ENCODE measurements at regions not wholly inside any gene's neighbourhood (a gene's known extent, or its start where the extent isn't known, plus 50 kb on each side); places are given as distances from the start of the nearest gene placed in this dataset.

DNA sequence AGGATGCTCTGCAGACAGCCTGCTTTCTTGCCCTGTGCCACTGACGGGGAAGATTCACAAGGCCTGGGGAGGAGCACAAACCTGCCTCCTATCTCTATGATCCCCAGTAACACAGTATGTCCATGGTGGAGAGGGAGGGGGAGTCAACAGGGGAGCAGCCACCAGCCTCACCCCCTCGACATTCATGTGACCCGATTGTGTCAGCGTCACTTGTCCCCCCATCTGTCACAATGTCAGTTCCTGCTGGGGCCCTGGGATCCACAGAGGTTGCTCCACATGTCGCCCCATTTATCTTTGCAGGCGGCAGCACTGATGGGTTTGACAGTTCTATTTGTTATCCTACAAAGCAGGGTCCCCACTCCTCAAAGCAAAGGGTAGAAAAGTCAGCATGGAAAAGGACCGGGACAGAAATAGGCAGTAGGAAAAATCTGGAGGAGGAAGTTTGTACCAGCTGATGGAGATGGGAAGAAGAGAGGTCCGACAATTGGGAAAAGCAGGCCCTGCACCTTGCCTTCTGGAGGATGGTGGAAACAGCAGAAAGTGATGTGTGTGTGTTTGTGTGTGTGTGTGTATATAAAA lies 130.9 kb downstream of the SEC16B start:
- FAIRE-seq = no peak

DNA sequence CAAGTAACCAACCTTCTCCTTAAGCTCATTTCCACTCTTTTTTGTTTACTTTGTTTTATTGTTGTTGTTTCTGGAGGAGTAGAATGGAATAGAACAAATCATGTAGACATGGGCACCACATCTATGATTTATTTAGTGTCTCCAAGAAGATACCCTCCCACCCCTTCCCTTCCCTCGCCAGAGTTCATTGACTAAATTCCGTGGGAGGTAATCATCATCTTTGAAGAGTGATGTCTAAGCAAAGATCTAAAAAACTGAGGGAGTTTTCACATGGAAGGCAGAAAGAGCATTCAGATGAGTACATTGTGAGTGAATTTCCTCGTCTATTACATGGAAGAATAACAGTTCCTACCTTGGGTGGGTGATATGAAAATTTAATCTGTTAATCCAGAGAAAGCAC lies 136.2 kb downstream of the SEC16B start:
- no peak for FAIRE-seq

DNA sequence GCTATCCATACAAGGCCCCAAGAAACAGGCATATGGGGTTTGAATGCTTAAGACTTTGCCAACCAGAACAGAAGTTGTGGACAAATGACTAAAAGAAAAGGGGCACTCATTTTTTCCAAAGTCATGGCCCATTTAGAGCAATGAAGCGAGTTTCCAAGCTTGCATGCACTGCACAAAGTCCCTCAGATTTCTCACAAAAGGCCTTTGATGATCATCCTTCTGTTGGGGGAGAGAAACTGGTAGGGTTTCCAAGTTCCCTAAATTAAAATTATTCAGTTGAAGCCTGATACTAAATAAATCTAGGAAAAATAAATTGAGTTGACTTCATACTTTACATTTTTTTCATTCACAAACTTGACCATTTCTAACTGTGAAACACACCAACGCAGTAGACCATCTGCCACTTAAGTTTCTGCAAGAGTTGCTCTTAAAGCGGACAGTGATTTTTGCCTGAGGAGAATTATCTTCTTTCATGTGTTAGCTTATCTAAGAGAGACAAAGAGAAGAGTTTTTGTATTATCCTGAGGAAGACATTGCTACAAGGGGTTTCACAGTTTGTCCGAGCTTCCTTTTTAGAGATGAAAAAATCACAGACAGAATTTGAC lies 139.2 kb downstream of the SEC16B start:
- no peak for FAIRE-seq

DNA sequence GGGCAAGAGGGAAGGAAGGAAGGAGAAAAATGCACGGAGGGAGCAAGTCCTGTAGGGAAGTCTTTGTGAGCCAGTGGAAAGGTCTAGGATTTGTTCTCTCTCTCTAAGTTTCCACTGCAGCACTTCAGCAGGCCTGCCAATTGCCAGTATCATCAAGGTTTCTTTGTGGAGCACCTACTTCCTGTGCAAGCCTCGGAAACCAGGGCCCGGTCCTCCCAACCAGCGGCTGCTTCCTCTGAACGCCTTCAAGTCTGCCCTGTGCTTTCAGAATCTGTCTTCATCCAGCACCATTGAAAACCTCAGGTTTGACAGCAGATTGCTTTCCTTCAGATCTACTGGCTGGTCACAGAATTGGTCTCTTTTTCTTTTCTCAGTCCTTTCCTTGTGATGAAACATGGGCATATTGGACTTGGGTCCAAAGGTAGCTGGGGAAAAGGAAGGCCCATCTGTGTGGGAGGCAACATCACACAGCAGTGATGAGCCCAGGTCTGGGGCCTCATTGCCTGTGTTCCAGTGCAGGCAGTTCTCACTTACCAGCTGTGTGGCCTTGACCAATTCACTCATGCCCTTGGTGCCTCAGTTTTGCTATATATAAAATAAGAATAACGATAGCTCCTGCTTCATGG lies 144.5 kb downstream of the SEC16B start:
- no peak for FAIRE-seq

DNA sequence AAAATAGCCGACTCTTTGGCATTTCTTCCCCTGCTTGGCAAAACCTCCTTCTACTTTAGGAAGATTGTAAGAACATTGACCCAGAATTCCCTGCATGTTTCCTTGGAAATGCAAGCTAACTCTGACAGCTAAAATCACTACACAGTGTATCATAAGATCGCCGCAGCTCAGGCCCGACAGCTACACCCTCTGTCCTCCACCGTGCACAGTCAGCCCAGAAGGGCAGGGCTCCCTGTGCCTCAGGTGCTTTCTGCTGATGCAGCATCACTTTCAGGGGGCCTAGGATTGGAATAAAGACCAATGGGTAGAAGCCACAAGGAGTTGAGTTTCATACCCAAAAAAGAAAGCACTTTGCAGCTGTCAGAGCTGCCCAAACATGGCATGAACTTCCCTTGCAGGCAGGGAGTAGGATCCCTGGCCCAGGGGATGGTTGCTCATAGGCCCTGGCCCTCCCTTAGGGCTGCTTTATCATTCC lies 145.3 kb downstream of the SEC16B start:
- no peak for FAIRE-seq

DNA sequence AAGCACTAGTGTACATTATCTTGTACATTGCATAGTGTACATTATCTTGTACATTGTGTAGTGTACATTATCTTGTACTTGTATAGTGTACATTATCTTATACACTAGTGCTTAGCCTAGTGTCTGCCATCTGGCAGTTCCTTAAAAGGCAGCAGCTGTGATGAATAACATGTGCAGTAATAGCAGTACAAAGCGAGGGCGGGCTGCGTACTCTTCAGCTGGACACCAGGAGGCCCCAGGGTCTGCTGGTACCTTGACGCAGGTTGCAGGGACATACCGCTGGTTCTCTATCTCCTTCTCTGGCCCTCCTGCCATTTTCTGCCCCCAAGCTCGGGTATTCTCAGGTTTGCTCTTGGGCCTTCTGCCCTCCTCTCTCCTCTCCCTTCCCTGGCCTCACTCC lies 149.6 kb downstream of the SEC16B start:
- no peak for FAIRE-seq

DNA sequence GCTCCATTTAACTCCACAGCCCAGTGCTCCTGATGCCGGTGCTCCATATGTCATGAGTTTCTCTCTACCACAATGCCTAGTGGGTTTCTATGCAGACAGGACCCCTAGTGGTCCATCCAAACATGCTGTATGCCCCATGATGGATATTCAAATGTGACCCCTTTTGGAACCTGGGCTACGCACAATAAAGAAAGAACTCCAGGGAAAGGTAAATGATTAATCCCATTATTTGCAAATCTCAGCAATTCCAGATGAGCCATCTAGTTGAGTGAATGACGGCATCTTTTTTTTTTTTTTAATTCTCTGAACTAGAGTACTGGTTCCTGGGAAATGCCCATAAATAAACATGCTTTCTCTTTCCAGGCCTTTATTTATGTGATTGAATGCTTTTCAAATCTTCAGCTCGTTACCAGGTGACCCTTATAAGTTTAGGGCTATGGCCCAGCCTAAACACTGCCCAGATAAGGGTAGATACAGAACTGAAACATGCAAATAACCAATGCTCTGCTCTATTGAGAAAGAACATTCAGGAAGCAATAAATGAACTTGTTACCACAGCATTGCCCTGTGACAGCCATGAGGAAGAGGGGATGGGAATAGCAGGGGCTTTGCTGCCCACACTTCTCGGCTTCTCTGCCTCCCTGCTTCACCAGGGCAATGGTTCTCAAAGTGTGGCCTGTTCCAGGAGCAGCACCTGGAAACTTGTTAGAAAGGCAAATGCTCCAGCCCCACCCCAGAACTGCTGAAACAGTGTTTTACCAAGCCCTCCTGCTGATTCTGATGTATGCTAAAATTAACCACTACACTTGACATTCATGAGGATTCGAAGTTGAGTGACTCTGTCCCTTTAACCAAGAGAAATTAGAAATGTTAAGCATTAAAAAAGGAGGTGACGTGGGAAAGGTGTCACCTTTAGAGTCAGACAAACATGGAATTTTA lies 151.7 kb downstream of the SEC16B start:
- FAIRE-seq = no peak

DNA sequence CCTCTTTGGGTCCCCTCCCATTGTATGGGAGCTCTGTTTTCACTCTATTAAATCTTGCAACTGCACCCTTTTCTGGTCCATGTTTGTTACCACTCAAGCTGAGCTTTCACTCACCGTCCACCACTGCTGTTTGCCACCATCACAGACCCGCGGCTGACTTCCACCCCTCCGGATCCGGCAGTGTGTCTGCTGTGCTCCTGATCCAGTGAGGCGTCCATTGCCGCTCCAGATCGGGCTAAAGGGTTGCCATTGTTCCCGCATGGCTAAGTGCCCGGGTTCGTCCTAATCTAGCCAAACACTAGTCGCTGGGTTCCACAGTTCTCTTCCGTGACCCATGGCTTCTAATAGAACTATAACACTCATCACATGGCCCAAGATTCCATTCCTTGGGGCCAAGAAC lies 157.2 kb downstream of the SEC16B start:
- FAIRE-seq = no peak

DNA sequence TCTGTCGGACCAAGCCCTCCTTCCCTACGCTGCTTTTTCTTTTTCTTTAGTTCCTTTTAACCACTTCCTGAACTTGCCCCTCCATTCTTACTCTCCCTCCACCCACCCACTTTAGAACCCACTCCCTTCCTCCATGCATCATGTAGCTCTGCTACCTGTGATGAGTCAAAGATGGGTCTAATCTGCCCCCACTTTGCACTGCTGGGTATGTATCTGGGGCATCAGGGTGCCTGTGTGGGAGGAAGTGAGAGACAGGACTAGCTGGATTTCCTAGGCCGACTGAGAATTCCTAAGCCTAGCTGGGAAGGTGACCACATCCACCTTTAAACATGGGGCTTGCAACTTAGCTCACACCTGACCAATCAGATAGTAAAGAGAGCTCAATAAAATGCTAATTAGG lies 157.7 kb downstream of the SEC16B start:
- FAIRE-seq = no peak

DNA sequence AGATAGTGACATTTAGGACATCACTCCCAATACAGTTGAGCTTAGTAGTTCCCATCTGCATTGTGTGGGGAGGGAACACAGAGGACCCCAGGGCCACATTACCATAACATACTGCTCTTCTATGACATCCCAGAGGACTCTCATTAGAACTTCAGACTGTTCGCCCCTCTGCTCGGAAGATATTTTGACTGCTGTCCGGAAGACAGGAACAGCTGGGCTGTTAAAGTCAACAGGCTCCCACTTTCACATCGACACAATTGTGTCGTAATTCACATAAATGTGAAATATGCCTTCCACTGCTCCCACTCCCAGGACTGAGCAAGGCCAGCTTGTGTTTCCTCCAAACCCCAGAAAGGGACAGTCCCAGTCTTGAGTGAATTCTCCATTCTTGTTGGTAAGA lies 158.4 kb downstream of the SEC16B start:
- FAIRE-seq = no peak

DNA sequence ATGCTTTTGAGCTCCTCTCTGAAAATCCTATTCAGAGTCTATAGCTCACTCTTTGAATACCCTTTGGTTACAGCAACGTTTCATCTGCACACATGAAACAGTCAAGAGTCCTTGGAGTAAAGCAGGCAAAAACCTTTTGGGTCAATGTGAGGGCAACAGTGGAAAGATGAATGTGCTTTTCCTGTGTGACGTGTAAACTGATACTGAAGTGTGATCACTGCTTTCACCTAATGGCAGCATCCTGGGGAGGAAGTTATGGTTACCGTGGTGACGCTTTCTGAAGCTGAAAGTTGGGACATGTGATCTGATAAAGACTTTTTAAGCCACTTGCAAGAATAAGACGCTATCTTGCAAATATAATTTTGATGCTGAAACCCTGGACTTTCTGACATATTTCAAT lies 160.0 kb downstream of the SEC16B start:
- FAIRE-seq = no peak

DNA sequence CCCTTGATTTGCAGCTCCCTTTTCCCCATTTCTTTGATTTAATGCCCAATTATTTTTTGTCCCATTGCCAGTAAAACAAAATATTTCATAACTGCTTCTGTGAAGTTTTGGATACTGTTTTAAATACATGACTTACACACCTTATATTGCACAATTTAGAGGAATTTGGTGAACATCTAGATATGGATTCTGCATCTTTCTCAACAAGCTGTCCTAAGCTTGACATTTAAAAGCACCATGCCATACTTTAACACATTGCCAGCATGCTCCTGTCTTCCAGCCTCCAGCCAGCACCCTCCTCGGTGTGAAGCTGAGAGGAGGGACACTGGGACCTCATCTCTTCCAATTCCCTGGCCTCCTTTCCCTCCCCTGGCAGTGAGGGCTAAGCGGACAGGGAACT lies 167.6 kb downstream of the SEC16B start:
- FAIRE-seq = no peak

DNA sequence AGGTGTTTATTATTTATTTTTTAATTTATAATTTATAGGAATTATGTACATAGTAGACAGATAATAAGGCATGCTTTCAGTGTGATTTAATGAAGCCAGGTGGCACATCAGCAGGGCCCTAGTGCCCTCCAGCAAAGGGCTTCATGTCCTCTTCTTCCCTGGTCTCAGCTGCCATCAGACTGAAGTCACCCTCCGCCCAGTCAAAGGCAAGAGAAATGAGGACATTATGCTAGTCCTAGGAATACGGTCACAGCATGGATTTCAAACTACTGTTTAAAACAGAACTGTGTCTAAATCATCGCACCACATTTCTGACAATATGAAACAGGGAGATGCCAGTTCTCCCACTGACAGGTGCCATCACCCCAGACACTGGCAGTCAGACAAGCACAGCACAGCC lies 168.1 kb downstream of the SEC16B start:
- no peak for FAIRE-seq

DNA sequence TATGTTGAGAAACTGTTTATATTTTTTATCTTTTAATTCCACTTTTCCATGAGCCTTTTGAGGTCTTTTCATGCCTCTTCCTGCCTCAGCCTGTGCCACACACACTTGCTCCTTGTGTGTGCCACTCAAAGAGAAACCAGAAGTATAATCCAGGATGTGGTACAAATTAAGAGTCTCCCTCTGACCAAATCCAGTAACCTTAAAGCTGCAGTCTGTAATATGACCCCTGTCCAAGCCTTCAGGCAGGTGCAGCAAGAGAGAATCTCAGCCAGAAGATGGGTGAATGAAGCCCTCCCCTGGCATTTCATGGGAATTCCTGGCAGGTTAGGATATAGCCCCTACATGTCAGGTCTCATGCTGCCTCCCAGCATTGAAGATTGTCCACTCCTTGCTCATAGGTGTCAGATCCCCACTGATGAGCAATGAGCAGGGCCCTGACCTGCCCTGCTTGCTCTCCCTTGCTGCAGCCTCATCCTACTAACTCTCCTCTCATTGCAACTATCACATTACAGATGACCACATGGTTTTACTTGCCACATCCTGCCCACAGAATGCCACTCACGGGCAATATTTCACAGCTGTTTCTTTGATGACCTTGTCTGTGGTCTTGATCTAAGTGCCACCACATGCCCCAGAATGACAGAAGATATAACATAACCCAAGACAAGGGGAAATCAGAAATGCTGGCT lies 169.3 kb downstream of the SEC16B start:
- no peak for FAIRE-seq

DNA sequence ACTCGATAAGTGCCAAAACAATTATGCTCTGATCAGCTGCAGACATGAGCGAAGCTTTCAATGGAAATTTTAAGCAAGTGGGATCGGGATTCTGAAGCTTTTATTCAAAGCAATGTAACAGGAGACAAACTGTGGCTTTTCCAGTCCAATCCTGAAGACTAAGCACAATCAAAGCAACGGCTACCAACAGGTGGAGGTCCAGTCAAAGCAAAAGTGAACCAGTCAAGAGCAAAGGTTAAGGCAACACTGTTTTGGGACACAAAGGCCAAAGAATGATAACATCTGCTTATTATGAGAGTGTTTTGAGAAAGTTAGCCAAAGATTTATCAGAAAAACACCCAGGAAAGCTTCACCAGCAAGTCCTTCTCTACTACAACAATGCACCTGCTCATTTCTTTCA lies 170.1 kb downstream of the SEC16B start:
- no peak for FAIRE-seq

DNA sequence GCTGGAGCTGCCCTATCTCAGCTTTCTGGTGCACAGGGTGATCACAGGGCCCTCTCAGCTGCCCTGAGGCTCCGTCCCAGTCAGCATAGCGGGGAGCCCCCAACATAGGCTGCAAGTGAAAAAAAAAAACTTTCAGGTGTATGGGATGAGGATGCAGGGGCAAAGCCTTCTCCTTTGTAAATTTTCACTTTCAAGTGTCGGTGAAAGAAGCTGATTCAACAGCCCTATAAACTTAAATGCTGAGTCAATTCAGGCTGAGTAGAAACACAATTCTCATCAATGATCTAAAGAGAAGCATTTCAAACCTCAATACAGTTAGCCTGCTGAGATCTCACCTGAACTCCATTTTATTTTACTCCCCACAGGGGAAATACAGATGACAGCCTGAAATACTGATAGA lies 171.2 kb downstream of the SEC16B start:
- no peak for FAIRE-seq

DNA sequence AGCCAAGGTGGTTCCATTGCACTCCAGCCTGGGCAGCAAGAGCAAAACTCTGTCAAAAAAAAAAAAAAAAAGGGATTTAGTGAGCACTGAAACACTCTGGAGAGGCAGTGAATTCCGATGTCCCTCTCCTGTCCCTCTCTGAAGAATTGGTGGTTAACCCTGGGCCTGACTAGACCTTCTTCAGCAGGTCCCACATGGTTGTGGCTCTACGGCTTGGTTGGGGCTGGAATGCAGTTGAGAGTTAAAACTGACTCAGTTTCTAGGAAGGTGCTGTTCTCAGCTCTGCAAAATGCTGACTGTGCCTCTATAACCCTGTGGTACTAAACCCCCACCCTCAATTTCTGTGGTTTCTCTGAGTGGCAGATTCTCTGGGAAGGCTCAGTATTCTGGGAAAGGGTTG lies 173.3 kb downstream of the SEC16B start:
- no peak for FAIRE-seq

DNA sequence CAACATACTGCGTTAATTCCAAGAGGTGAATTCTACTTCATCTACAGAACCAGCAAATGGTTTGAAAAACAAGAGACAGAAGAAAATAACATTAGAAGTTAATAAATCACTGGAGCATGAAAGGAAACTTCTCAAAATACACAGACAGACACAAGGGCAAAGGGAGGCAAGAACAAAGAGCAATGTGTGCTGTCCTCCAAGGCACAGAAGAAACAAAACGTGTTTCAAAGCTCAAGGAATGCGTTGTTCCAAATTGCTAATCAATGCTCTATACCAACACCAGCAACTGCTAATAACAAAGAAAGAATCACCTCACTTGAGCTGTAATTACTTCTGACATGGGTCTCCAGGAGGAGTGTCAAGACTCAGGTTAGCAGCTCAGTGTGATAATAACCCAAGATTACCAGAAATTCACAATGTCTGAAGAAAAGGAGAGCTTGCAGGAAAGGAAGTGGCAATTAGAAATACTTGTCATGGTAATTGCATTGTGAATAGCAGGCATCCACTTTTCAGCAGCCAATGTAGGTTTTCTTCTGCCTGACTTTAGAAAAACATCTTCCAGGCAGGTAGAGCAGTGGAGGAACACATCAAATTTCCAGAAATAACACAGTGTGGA lies 175.4 kb downstream of the SEC16B start:
- FAIRE-seq = no peak

DNA sequence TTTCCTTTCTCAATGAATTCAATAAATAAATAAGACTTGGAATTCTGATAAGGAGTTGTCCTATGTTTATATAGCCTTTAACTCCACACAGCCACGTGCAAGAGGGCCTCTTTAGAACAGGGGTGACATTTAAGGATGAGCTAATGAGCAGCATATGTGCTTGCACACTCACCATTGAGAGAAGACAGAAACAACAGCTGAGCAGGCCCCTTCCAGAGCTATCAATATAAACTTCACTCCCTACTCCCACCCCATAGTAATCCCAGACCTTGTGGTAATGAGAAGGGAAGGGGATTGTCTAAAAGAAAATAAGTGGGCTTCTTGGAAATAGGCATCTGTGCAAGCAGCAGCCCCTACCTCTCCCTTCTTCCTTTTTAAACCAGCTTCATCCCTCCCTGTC lies 176.0 kb downstream of the SEC16B start:
- no peak for FAIRE-seq

DNA sequence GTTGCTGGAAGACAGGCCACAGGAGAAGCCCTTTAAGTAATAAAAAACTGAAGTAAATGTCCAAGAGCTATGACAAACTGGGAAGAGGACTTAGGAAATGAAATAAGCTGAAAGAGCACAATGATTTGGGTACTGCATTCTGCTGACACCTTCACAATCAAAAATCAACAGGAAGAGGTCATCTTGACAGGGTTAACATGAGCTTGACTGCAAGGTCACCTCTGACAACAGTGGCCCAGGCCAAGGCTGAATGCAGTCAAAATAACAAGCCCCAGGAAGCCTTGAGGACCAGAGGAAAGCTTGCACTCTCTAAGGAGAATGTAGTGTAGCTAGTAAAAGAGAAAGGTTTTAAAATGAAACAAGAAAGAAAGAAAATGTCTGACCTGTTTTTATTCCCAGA lies 179.3 kb downstream of the SEC16B start:
- FAIRE-seq = no peak

DNA sequence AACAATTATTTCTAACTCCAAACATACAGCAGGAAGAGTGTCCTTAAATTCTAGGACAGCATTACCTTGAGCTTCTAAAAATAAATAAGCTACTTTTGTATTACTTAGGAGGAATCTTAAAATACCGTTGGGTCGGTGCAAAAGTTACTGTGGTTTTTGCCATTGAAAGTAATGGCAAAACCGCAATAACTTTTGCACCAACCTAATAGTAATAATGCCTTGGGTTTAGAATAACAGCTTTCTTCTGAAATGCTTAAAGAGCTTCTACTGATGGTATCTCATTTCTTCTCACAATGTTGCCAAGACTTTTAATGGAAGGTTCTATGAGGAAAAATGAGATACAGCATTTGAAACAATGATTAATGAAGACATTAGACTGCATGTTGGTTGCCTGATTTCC lies 179.9 kb downstream of the SEC16B start:
- FAIRE-seq = no peak

DNA sequence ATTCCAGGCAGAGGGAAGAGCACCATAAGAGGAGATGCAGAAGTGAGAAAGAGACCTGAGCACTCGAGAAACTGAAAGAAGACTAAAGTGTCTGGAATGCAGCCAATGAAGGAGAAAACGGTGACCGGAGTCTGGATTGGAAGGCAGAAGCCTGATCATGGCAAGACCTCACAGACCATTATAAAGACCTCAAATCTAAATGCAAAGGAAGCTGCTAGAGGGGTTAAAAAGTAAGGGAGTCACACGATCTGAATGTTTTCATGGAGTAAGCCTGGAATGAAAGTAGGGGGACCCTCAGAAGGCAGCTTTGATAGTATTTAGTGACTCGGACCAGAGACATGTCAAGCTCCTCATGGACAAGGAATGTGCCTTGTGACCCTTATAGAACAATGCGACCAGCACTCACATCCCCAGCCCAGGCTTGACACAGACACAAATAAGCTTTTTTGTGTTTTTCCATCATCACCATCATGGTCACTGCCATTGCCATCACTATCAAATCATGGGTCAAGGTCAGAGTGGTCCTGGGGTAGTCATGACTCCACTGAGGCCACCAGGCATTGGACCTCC lies 183.6 kb downstream of the SEC16B start:
- FAIRE-seq = no peak

All from A204.1 (cell line).